ENCODE measurements at regions not wholly inside any gene's neighbourhood (a gene's known extent, or its start where the extent isn't known, plus 50 kb on each side); places are given as distances from the start of the nearest gene placed in this dataset.

DNA sequence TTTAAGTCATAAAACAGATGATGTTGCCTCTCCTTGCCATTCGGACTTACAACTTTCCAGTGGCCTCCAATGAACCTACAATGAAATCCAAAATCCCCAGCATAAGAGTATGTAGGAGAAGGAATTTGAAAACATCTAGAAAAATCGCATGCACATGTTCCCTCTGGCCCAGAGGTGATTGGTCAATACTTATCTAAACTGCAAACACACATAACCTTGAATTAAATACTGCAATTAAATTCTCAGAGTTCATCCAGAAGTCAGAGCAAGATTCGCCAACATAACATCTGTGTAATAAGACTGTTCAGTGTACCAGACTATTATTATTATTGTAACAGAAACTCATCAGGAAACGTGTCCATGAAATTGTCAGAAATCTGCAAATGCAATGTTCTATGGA, 82.2 kb upstream of the USP29 start:
- TF ChIP-seq, protein P1, sequence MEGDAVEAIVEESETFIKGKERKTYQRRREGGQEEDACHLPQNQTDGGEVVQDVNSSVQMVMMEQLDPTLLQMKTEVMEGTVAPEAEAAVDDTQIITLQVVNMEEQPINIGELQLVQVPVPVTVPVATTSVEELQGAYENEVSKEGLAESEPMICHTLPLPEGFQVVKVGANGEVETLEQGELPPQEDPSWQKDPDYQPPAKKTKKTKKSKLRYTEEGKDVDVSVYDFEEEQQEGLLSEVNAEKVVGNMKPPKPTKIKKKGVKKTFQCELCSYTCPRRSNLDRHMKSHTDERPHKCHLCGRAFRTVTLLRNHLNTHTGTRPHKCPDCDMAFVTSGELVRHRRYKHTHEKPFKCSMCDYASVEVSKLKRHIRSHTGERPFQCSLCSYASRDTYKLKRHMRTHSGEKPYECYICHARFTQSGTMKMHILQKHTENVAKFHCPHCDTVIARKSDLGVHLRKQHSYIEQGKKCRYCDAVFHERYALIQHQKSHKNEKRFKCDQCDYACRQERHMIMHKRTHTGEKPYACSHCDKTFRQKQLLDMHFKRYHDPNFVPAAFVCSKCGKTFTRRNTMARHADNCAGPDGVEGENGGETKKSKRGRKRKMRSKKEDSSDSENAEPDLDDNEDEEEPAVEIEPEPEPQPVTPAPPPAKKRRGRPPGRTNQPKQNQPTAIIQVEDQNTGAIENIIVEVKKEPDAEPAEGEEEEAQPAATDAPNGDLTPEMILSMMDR (IDR thresholded peaks at IDR 0.05; ENCODE audit: low read length): no peak
- TF ChIP-seq EZH2phosphoT487 (IDR thresholded peaks at IDR 0.05; ENCODE audit: low read length): no peak
